Stimulated activated naive CD4-positive, alpha-beta T cell (primary cell): ENCODE measurements at regions not wholly inside any gene's neighbourhood (a gene's known extent, or its start where the extent isn't known, plus 50 kb on each side); places are given as distances from the start of the nearest gene placed in this dataset.

Experiments
- DNase-seq, 6 experiments: peaks; one replicate each; lab custom pipeline; 2025; lab: John Stamatoyannopoulos, UW

- DNase-seq: peak in 1 of 6 experiments; percentile 7
Measured at GRCh38 chrX:68894513-68895340, 65.9 kb downstream of the EFNB1 start.

- no peak for DNase-seq
Measured at GRCh38 chrX:68894142-68894512, 65.3 kb downstream of the EFNB1 start.

- DNase-seq: no peak
Measured at GRCh38 chrX:68892651-68893050, 63.8 kb downstream of the EFNB1 start.

- DNase-seq: no peak
Measured at GRCh38 chrX:68892134-68892533, 63.3 kb downstream of the EFNB1 start.
